WTC11 (cell line): ENCODE measurements at regions not wholly inside any gene's neighbourhood (a gene's known extent, or its start where the extent isn't known, plus 50 kb on each side); places are given as distances from the start of the nearest gene placed in this dataset.

Experiments
- ATAC-seq: fragments of 200-7000 bp; cut with Tn5 transposase; 2 replicates; pipeline ENCODE4 v1.10.0; 2021; ENCODE audit warnings: mild to moderate bottlenecking, moderate library complexity
- CTCF ChIA-PET: fragments of 300-600 bp; sonication (Branson Sonifier 250); formaldehyde crosslinking; loops from one replicate; lab custom pipeline; 2021; ENCODE audit warnings: antibody characterized with exemption; lab: Charles Lee
- POLR2A ChIA-PET: fragments of 350-600 bp; sonication (Branson Sonifier 250); formaldehyde crosslinking; loops from one replicate; lab custom pipeline; 2021; ENCODE audit warnings: antibody characterized with exemption; lab: Charles Lee
- DNase-seq: peaks from one replicate; pipeline ENCODE4 v3.0.0; 2021; ENCODE audit warnings: low spot score
- H3K27ac Mint-ChIP-seq: 2 replicates; pipeline ENCODE4 v1.8.0; 2021; ENCODE audit warnings: mixed read lengths
- H3K27me3 Mint-ChIP-seq: 2 replicates; pipeline ENCODE4 v1.8.0; 2021; ENCODE audit warnings: low read depth, mild to moderate bottlenecking, moderate library complexity, mixed read lengths
- H3K36me3 Mint-ChIP-seq: 2 replicates; pipeline ENCODE4 v1.8.0; 2021; ENCODE audit warnings: mixed read lengths
- H3K4me1 Mint-ChIP-seq: 2 replicates; pipeline ENCODE4 v1.8.0; 2022; ENCODE audit warnings: mixed read lengths
- H3K4me3 Mint-ChIP-seq: 2 replicates; pipeline ENCODE4 v1.8.0; 2021; ENCODE audit warnings: mild to moderate bottlenecking, moderate library complexity, mixed read lengths
- H3K9me3 Mint-ChIP-seq: 2 replicates; pipeline ENCODE4 v1.8.0; 2021; ENCODE audit warnings: mixed read lengths
- CREM ChIP-seq: sonication (generic); formaldehyde crosslinking; IDR thresholded peaks from 2 replicates; pipeline ENCODE4 v1.8.1; 2022; ENCODE audit warnings: mild to moderate bottlenecking, missing genetic modification reagents, moderate library complexity
- FOXJ3 ChIP-seq: sonication (generic); formaldehyde crosslinking; IDR thresholded peaks from 2 replicates; pipeline ENCODE4 v1.9.0; 2021; ENCODE audit warnings: missing genetic modification reagents, mild to moderate bottlenecking, borderline replicate concordance
- GRHL2 ChIP-seq: fragments of 250-450 bp; sonication (Bioruptor Pico); IDR thresholded peaks from 2 replicates; pipeline ENCODE4 v1.8.0; 2022; ENCODE audit warnings: mild to moderate bottlenecking, moderate library complexity; ENCODE audit not compliant: insufficient replicate concordance, severe bottlenecking
- JAZF1 ChIP-seq: fragments of 250-450 bp; sonication (Bioruptor Pico); IDR thresholded peaks from 2 replicates; pipeline ENCODE4 v1.9.0; 2021; ENCODE audit warnings: moderate library complexity, mild to moderate bottlenecking, inconsistent platforms
- KAT7 ChIP-seq: sonication (generic); formaldehyde crosslinking; IDR thresholded peaks from 2 replicates; pipeline ENCODE4 v1.8.1; 2023; ENCODE audit warnings: missing genetic modification reagents, mild to moderate bottlenecking, borderline replicate concordance
- NFATC4 ChIP-seq: fragments of 250-450 bp; sonication (Bioruptor Pico); IDR thresholded peaks from 2 replicates; pipeline ENCODE4 v1.9.0; 2021; ENCODE audit warnings: mild to moderate bottlenecking
- NFYB ChIP-seq: sonication (generic); formaldehyde crosslinking; conservative IDR thresholded peaks from 2 replicates; pipeline ENCODE4 v1.8.0; 2022; ENCODE audit warnings: low read depth, missing genetic modification reagents
- RELA ChIP-seq: sonication (generic); formaldehyde crosslinking; IDR thresholded peaks from 2 replicates; pipeline ENCODE4 v1.8.1; 2022; ENCODE audit warnings: missing genetic modification reagents, mild to moderate bottlenecking, borderline replicate concordance
- RORB ChIP-seq: fragments of 250-450 bp; sonication (Bioruptor Pico); IDR thresholded peaks from 2 replicates; pipeline ENCODE4 v1.9.0; 2021; ENCODE audit warnings: mild to moderate bottlenecking
- TEAD4 ChIP-seq: sonication (generic); formaldehyde crosslinking; IDR thresholded peaks from 2 replicates; pipeline ENCODE4 v1.8.0; 2022; ENCODE audit warnings: mild to moderate bottlenecking, missing genetic modification reagents
- TP53 ChIP-seq: sonication (generic); formaldehyde crosslinking; IDR thresholded peaks from 2 replicates; pipeline ENCODE4 v1.8.1; 2023; ENCODE audit warnings: mild to moderate bottlenecking, missing genetic modification reagents
- ZNF121 ChIP-seq: sonication (generic); formaldehyde crosslinking; IDR thresholded peaks from 2 replicates; pipeline ENCODE4 v1.8.0; 2023; ENCODE audit warnings: missing genetic modification reagents
- ZNF263 ChIP-seq: sonication (generic); formaldehyde crosslinking; IDR thresholded peaks from 2 replicates; pipeline ENCODE4 v1.8.1; 2022; ENCODE audit warnings: low read depth, mild to moderate bottlenecking, moderate library complexity, missing genetic modification reagents
- ZNF396 ChIP-seq: fragments of 250-450 bp; sonication (Bioruptor Pico); IDR thresholded peaks from 2 replicates; pipeline ENCODE4 v1.8.0; 2021; ENCODE audit warnings: mild to moderate bottlenecking, moderate library complexity, borderline replicate concordance
- TF ChIP-seq, protein P1 (sequence below): sonication (generic); formaldehyde crosslinking; IDR thresholded peaks from 2 replicates; pipeline ENCODE4 v1.8.0; 2023; ENCODE audit warnings: missing genetic modification reagents
- TF ChIP-seq, protein P2 (sequence below): sonication (generic); formaldehyde crosslinking; IDR thresholded peaks from 2 replicates; pipeline ENCODE4 v1.8.1; 2023; ENCODE audit warnings: mild to moderate bottlenecking, moderate library complexity, missing genetic modification reagents
- TF ChIP-seq, protein P3 (sequence below): sonication (generic); formaldehyde crosslinking; IDR thresholded peaks from 2 replicates; pipeline ENCODE4 v1.8.1; 2023; ENCODE audit warnings: mild to moderate bottlenecking, missing genetic modification reagents, borderline replicate concordance
- TF ChIP-seq, protein P4 (sequence below): sonication (generic); formaldehyde crosslinking; conservative IDR thresholded peaks from 2 replicates; pipeline ENCODE4 v1.8.1; 2023; ENCODE audit warnings: mild to moderate bottlenecking, low read depth, missing genetic modification reagents, moderate library complexity

DNA sequence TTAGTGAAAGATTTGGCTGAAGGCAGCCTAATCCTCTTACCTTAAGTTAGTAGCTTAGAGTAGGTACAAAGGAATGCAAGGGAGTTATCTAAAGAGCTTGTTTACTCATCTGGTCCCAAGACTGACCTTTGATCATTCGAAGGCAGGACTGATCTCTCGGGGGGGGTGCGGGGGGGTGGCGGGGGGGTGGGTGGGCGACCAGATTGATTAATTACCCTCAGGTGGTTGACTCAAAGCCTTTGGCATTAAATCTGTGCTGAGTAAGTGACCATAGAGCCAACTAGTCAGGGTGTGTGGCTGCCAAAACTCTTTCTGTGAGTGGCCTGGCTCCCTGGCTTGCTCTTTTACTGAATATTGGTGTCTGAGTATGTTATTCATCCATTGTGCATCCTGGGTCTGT, 731.9 kb upstream of the FBXO33 start:
- ATAC-seq, result no peak
- POLR2A ChIA-PET, result no interaction called here
- TF ChIP-seq, protein P1, sequence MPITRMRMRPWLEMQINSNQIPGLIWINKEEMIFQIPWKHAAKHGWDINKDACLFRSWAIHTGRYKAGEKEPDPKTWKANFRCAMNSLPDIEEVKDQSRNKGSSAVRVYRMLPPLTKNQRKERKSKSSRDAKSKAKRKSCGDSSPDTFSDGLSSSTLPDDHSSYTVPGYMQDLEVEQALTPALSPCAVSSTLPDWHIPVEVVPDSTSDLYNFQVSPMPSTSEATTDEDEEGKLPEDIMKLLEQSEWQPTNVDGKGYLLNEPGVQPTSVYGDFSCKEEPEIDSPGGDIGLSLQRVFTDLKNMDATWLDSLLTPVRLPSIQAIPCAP, result no peak
- TF ChIP-seq CREM (CRISPR knock-in tag), result no peak
- no peak for TF ChIP-seq RORB
- TF ChIP-seq, all 79 proteins: peak for 0
- H3K27me3 Mint-ChIP-seq, result peaks cover 4% of the 10 kb centered on the region
- H3K4me3 Mint-ChIP-seq, result no peak overlapping the region
- peaks cover 48% of the 10 kb centered on the region for H3K9me3 Mint-ChIP-seq
- no peak for DNase-seq
- CTCF ChIA-PET, result no interaction called here
- H3K4me1 Mint-ChIP-seq, result no peaks in the 10 kb centered on the region
- H3K27ac Mint-ChIP-seq, result no peak overlapping the region
- peaks cover 23% of the 10 kb centered on the region for H3K36me3 Mint-ChIP-seq

DNA sequence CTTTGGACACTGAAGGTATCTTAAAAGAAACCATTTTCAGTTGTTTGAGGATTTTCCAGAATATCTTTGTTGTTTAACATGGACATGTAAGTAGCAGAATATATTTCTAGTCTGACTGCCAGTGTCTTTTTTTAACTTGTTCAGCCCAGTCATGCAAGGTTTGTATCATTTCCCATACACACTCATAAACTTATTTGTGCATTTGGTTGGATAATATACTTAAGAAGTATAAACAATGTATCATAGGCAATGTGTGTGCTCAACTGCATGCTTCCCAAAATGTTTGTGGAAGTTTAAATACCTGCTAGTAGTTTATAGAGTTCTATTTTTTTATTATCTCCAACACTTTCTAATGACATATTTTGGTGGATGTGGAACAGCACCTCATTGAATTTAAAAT, 707.4 kb upstream of the FBXO33 start:
- Mint-ChIP-seq H3K27ac (no peak overlapping the region), H3K27me3 (no peaks in the 10 kb centered on the region; the same call in 1 of the 2 replicates)
- no peak for ATAC-seq
- TF ChIP-seq JAZF1 (CRISPR knock-in tag) (no peak), ZNF263 (CRISPR knock-in tag) (no peak), FOXJ3 (CRISPR knock-in tag) (no peak), NFYB (CRISPR knock-in tag) (no peak), KAT7 (CRISPR knock-in tag) (no peak), RELA (CRISPR knock-in tag) (no peak), ZNF121 (CRISPR knock-in tag) (no peak)
- TF ChIP-seq, protein P2, sequence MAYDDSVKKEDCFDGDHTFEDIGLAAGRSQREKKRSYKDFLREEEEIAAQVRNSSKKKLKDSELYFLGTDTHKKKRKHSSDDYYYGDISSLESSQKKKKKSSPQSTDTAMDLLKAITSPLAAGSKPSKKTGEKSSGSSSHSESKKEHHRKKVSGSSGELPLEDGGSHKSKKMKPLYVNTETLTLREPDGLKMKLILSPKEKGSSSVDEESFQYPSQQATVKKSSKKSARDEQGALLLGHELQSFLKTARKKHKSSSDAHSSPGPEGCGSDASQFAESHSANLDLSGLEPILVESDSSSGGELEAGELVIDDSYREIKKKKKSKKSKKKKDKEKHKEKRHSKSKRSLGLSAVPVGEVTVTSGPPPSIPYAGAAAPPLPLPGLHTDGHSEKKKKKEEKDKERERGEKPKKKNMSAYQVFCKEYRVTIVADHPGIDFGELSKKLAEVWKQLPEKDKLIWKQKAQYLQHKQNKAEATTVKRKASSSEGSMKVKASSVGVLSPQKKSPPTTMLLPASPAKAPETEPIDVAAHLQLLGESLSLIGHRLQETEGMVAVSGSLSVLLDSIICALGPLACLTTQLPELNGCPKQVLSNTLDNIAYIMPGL, result no peak
- TF ChIP-seq, protein P3, sequence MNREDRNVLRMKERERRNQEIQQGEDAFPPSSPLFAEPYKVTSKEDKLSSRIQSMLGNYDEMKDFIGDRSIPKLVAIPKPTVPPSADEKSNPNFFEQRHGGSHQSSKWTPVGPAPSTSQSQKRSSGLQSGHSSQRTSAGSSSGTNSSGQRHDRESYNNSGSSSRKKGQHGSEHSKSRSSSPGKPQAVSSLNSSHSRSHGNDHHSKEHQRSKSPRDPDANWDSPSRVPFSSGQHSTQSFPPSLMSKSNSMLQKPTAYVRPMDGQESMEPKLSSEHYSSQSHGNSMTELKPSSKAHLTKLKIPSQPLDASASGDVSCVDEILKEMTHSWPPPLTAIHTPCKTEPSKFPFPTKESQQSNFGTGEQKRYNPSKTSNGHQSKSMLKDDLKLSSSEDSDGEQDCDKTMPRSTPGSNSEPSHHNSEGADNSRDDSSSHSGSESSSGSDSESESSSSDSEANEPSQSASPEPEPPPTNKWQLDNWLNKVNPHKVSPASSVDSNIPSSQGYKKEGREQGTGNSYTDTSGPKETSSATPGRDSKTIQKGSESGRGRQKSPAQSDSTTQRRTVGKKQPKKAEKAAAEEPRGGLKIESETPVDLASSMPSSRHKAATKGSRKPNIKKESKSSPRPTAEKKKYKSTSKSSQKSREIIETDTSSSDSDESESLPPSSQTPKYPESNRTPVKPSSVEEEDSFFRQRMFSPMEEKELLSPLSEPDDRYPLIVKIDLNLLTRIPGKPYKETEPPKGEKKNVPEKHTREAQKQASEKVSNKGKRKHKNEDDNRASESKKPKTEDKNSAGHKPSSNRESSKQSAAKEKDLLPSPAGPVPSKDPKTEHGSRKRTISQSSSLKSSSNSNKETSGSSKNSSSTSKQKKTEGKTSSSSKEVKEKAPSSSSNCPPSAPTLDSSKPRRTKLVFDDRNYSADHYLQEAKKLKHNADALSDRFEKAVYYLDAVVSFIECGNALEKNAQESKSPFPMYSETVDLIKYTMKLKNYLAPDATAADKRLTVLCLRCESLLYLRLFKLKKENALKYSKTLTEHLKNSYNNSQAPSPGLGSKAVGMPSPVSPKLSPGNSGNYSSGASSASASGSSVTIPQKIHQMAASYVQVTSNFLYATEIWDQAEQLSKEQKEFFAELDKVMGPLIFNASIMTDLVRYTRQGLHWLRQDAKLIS (CRISPR knock-in tag), result no peak
- TF ChIP-seq, protein P1, result no peak
- TF ChIP-seq, all 79 proteins: peak for 0
- ChIA-PET POLR2A (no interaction called here), CTCF (no interaction called here)
- Mint-ChIP-seq H3K4me3 (no peak overlapping the region), H3K36me3 (no peaks in the 10 kb centered on the region), H3K4me1 (no peaks in the 10 kb centered on the region), H3K9me3 (peaks cover 9% of the 10 kb centered on the region)
- DNase-seq, result no peak

DNA sequence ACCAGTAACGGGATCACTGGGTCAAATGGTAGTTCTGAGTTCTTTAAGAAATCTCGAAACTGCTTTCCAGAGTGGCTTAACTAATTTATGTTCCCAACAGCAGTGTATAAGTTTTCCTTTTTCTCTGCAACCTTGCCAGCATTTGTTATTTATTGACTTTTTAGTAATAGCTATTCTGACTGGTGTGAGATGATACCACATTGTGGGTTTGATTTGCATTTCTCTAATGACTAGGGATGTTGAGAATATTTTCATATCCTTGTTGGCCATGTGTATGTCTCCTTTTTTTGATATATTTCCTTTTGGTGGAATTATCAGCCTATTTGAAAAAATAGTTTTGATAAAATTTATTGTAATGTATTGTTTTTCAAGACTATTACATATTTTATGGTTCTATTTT, 701.2 kb upstream of the FBXO33 start:
- ChIA-PET POLR2A (no interaction called here), CTCF (no interaction called here)
- Mint-ChIP-seq H3K9me3 (peaks cover 14% of the 10 kb centered on the region), H3K27me3 (no peaks in the 10 kb centered on the region; the same call in 1 of the 2 replicates), H3K4me3 (no peak overlapping the region), H3K4me1 (no peaks in the 10 kb centered on the region), H3K36me3 (no peaks in the 10 kb centered on the region), H3K27ac (no peak overlapping the region)
- DNase-seq, result no peak
- ATAC-seq, result no peak
- TF ChIP-seq, protein P4, sequence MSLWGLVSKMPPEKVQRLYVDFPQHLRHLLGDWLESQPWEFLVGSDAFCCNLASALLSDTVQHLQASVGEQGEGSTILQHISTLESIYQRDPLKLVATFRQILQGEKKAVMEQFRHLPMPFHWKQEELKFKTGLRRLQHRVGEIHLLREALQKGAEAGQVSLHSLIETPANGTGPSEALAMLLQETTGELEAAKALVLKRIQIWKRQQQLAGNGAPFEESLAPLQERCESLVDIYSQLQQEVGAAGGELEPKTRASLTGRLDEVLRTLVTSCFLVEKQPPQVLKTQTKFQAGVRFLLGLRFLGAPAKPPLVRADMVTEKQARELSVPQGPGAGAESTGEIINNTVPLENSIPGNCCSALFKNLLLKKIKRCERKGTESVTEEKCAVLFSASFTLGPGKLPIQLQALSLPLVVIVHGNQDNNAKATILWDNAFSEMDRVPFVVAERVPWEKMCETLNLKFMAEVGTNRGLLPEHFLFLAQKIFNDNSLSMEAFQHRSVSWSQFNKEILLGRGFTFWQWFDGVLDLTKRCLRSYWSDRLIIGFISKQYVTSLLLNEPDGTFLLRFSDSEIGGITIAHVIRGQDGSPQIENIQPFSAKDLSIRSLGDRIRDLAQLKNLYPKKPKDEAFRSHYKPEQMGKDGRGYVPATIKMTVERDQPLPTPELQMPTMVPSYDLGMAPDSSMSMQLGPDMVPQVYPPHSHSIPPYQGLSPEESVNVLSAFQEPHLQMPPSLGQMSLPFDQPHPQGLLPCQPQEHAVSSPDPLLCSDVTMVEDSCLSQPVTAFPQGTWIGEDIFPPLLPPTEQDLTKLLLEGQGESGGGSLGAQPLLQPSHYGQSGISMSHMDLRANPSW (CRISPR knock-in tag), result no peak
- TF ChIP-seq TP53 (CRISPR knock-in tag) (no peak), ZNF396 (CRISPR knock-in tag) (no peak), TEAD4 (no peak), NFATC4 (CRISPR knock-in tag) (no peak), GRHL2 (no peak)
- TF ChIP-seq, protein P3 (CRISPR knock-in tag), result no peak
- TF ChIP-seq, protein P1, result no peak
